Naive thymus-derived CD8-positive, alpha-beta T cell (primary cell): ENCODE measurements at regions not wholly inside any gene's neighbourhood (a gene's known extent, or its start where the extent isn't known, plus 50 kb on each side); places are given as distances from the start of the nearest gene placed in this dataset.
"Not testable (repeated sequence)": the region's sequence is repeated elsewhere in the genome, so short reads cannot be mapped to it uniquely, and the experiment has no call there.

Experiments
- ATAC-seq, 2 donors: fragments of 150-1000 bp; cut with Tn5 transposase in 1 of 2; sonication (Bioruptor Pico), chemical (Tn5 transposase) in 1 of 2; 1 replicate in 1 of 2; 2 replicates in 1 of 2; pipeline ENCODE4 v1.10.0; 2021; ENCODE audit warnings: mild to moderate bottlenecking in 2 of 2, moderate library complexity in 2 of 2
- POLR2A ChIA-PET: fragments of 350-600 bp; sonication (Branson Sonifier 250); formaldehyde crosslinking; loops from one replicate; lab custom pipeline; 2021; ENCODE audit warnings: antibody characterized with exemption; lab: Charles Lee
- DNase-seq, 10 donors: peaks; one replicate each; pipeline versions ENCODE4 v3.0.0 to v3.0.0-alpha.2; 2020 to 2022
- H3K27ac Mint-ChIP-seq, 10 donors: one replicate each; pipeline ENCODE4 v1.8.0; 2020 to 2022; ENCODE audit warnings: mild to moderate bottlenecking in 10 of 10, mixed read lengths in 10 of 10, moderate library complexity in 4 of 10, inconsistent platforms in 1 of 10
- H3K27me3 Mint-ChIP-seq, 5 donors: one replicate each; pipeline ENCODE4 v1.8.0; 2021 to 2022; ENCODE audit warnings: mixed read lengths in 5 of 5
- H3K36me3 Mint-ChIP-seq, 3 donors: one replicate each; pipeline ENCODE4 v1.8.0; 2020 to 2022; ENCODE audit warnings: mixed read lengths in 3 of 3, mild to moderate bottlenecking in 2 of 3, inconsistent platforms in 1 of 3
- H3K4me1 Mint-ChIP-seq, 4 donors: one replicate each; pipeline ENCODE4 v1.8.0; 2021 to 2022; ENCODE audit warnings: mixed read lengths in 4 of 4
- H3K4me3 Mint-ChIP-seq, 10 donors: one replicate each; pipeline ENCODE4 v1.8.0; 2020 to 2022; ENCODE audit warnings: mild to moderate bottlenecking in 10 of 10, mixed read lengths in 10 of 10, moderate library complexity in 6 of 10, inconsistent platforms in 1 of 10
- H3K9me3 Mint-ChIP-seq, 9 donors: one replicate each; pipeline ENCODE4 v1.8.0; 2020 to 2022; ENCODE audit warnings: mixed read lengths in 9 of 9, mild to moderate bottlenecking in 3 of 9, inconsistent platforms in 1 of 9, moderate library complexity in 1 of 9

- H3K27ac Mint-ChIP-seq, H3K9me3 Mint-ChIP-seq, ATAC-seq, POLR2A ChIA-PET, H3K4me3 Mint-ChIP-seq, DNase-seq, H3K27me3 Mint-ChIP-seq: not testable (repeated sequence)
- H3K4me1 Mint-ChIP-seq, result peaks cover 0 to 13% (median 4%) of the 10 kb centered on the region in 4 donors
- peaks cover 0 to 21% (median 3%) of the 10 kb centered on the region in 3 donors for H3K36me3 Mint-ChIP-seq
These were observed 78.2 kb upstream of the TNK2 start for GRCh38 chr3:195986576-195986975.

- H3K9me3 Mint-ChIP-seq, H3K4me1 Mint-ChIP-seq, POLR2A ChIA-PET, H3K27me3 Mint-ChIP-seq, H3K27ac Mint-ChIP-seq, DNase-seq, ATAC-seq, H3K4me3 Mint-ChIP-seq: not testable (repeated sequence)
- H3K36me3 Mint-ChIP-seq, result peaks cover 0 to 26% (median 3%) of the 10 kb centered on the region in 3 donors
These were observed 77.1 kb upstream of the TNK2 start for GRCh38 chr3:195985348-195985920.

- DNase-seq, ATAC-seq, H3K9me3 Mint-ChIP-seq, POLR2A ChIA-PET, H3K27ac Mint-ChIP-seq, H3K27me3 Mint-ChIP-seq, H3K4me1 Mint-ChIP-seq, H3K4me3 Mint-ChIP-seq: not testable (repeated sequence)
- peaks cover 0 to 28% (median 3%) of the 10 kb centered on the region in 3 donors for H3K36me3 Mint-ChIP-seq
These were observed 76.2 kb upstream of the TNK2 start for GRCh38 chr3:195984392-195985030.

- H3K27me3 Mint-ChIP-seq, DNase-seq, H3K4me3 Mint-ChIP-seq, H3K27ac Mint-ChIP-seq, ATAC-seq, H3K4me1 Mint-ChIP-seq, H3K9me3 Mint-ChIP-seq, POLR2A ChIA-PET: not testable (repeated sequence)
- H3K36me3 Mint-ChIP-seq, result peaks cover 0 to 32% (median 3%) of the 10 kb centered on the region in 3 donors
These were observed 75.5 kb upstream of the TNK2 start for GRCh38 chr3:195983880-195984279.

GRCh38 chr3:195982754-195983153 is 74.4 kb upstream of the TNK2 start:
- H3K4me3 Mint-ChIP-seq, H3K27me3 Mint-ChIP-seq, H3K9me3 Mint-ChIP-seq, POLR2A ChIA-PET, DNase-seq, H3K27ac Mint-ChIP-seq, ATAC-seq, H3K4me1 Mint-ChIP-seq: not testable (repeated sequence)
- peaks cover 0 to 37% (median 3%) of the 10 kb centered on the region in 3 donors for H3K36me3 Mint-ChIP-seq

GRCh38 chr3:195981778-195982177 is 73.4 kb upstream of the TNK2 start:
- DNase-seq, H3K27ac Mint-ChIP-seq, H3K4me3 Mint-ChIP-seq, H3K4me1 Mint-ChIP-seq, POLR2A ChIA-PET, H3K27me3 Mint-ChIP-seq, ATAC-seq, H3K9me3 Mint-ChIP-seq: not testable (repeated sequence)
- H3K36me3 Mint-ChIP-seq, result peaks cover 0 to 37% (median 3%) of the 10 kb centered on the region in 3 donors

GRCh38 chr3:195979877-195980276 is 71.5 kb upstream of the TNK2 start:
- H3K4me3 Mint-ChIP-seq, H3K9me3 Mint-ChIP-seq, POLR2A ChIA-PET, DNase-seq, ATAC-seq, H3K4me1 Mint-ChIP-seq, H3K27me3 Mint-ChIP-seq, H3K27ac Mint-ChIP-seq: not testable (repeated sequence)
- peaks cover 0 to 52% (median 3%) of the 10 kb centered on the region in 3 donors for H3K36me3 Mint-ChIP-seq

GRCh38 chr3:195978585-195978984 is 70.2 kb upstream of the TNK2 start:
- H3K4me1 Mint-ChIP-seq, H3K27ac Mint-ChIP-seq, POLR2A ChIA-PET: not testable (repeated sequence)

GRCh38 chr3:195976876-195977275 is 68.5 kb upstream of the TNK2 start:
- H3K4me1 Mint-ChIP-seq, H3K9me3 Mint-ChIP-seq, ATAC-seq, H3K27ac Mint-ChIP-seq, DNase-seq, H3K4me3 Mint-ChIP-seq, POLR2A ChIA-PET, H3K27me3 Mint-ChIP-seq: not testable (repeated sequence)
- H3K36me3 Mint-ChIP-seq, result peaks cover 0 to 54% (median 3%) of the 10 kb centered on the region in 3 donors

More at GRCh38 chr3:195978585-195978984, 70.2 kb upstream of the TNK2 start:
- H3K4me3 Mint-ChIP-seq, DNase-seq, H3K9me3 Mint-ChIP-seq, ATAC-seq, H3K27me3 Mint-ChIP-seq: not testable (repeated sequence)
- H3K36me3 Mint-ChIP-seq, result peaks cover 0 to 53% (median 3%) of the 10 kb centered on the region in 3 donors

GRCh38 chr3:195974281-195974680 is 65.9 kb upstream of the TNK2 start:
- H3K9me3 Mint-ChIP-seq, ATAC-seq, H3K27me3 Mint-ChIP-seq, H3K4me1 Mint-ChIP-seq, DNase-seq, H3K27ac Mint-ChIP-seq, POLR2A ChIA-PET, H3K4me3 Mint-ChIP-seq: not testable (repeated sequence)
- H3K36me3 Mint-ChIP-seq, result peaks cover 10 to 65% (median 21%) of the 10 kb centered on the region in 3 donors

- H3K27me3 Mint-ChIP-seq, H3K4me1 Mint-ChIP-seq, ATAC-seq, POLR2A ChIA-PET, H3K4me3 Mint-ChIP-seq, H3K27ac Mint-ChIP-seq, DNase-seq, H3K9me3 Mint-ChIP-seq: not testable (repeated sequence)
- H3K36me3 Mint-ChIP-seq, result peaks cover 10 to 67% (median 22%) of the 10 kb centered on the region in 3 donors
These were observed 62.5 kb upstream of the TNK2 start for GRCh38 chr3:195970873-195971272.

GRCh38 chr3:195969838-195970776 is 61.8 kb upstream of the TNK2 start:
- ATAC-seq, H3K4me3 Mint-ChIP-seq, H3K4me1 Mint-ChIP-seq, DNase-seq, H3K27me3 Mint-ChIP-seq, H3K9me3 Mint-ChIP-seq, POLR2A ChIA-PET: not testable (repeated sequence)
- H3K27ac Mint-ChIP-seq, result peak overlapping the region in 3 of 10 donors; percentile 16 to 40 (median 29)
- H3K36me3 Mint-ChIP-seq, result peaks cover 10 to 67% (median 22%) of the 10 kb centered on the region in 3 donors

- ATAC-seq, DNase-seq, H3K4me1 Mint-ChIP-seq, H3K27me3 Mint-ChIP-seq, POLR2A ChIA-PET, H3K9me3 Mint-ChIP-seq, H3K27ac Mint-ChIP-seq, H3K4me3 Mint-ChIP-seq: not testable (repeated sequence)
- H3K36me3 Mint-ChIP-seq, result peaks cover 10 to 68% (median 24%) of the 10 kb centered on the region in 3 donors
These were observed 61.0 kb upstream of the TNK2 start for GRCh38 chr3:195969341-195969740.
